Activated naive CD8-positive, alpha-beta T cell (primary cell): ENCODE measurements at regions not wholly inside any gene's neighbourhood (a gene's known extent, or its start where the extent isn't known, plus 50 kb on each side); places are given as distances from the start of the nearest gene placed in this dataset.

Source experiments
- H3K27ac Mint-ChIP-seq: one replicate; pipeline ENCODE4 v1.8.0; 2021; ENCODE audit warnings: mixed read lengths
- H3K27me3 Mint-ChIP-seq: one replicate; pipeline ENCODE4 v1.8.0; 2021; ENCODE audit warnings: mixed read lengths
- H3K36me3 Mint-ChIP-seq: one replicate; pipeline ENCODE4 v1.8.0; 2021; ENCODE audit warnings: mixed read lengths
- H3K4me1 Mint-ChIP-seq: one replicate; pipeline ENCODE4 v1.8.0; 2021; ENCODE audit warnings: low read depth, mixed read lengths
- H3K4me3 Mint-ChIP-seq: one replicate; pipeline ENCODE4 v1.8.0; 2021; ENCODE audit warnings: mild to moderate bottlenecking, mixed read lengths
- H3K9me3 Mint-ChIP-seq: one replicate; pipeline ENCODE4 v1.8.0; 2021; ENCODE audit warnings: low read depth, mixed read lengths

- H3K27ac Mint-ChIP-seq = no peak overlapping the region
- H3K27me3 Mint-ChIP-seq = no peaks in the 10 kb centered on the region
- H3K36me3 Mint-ChIP-seq = no peaks in the 10 kb centered on the region
- no peaks in the 10 kb centered on the region for H3K4me1 Mint-ChIP-seq
- H3K9me3 Mint-ChIP-seq = peaks cover 29% of the 10 kb centered on the region
- no peak overlapping the region for H3K4me3 Mint-ChIP-seq
Observed at GRCh38 chr5:23242891-23243290, 264.5 kb upstream of the PRDM9 start.

GRCh38 chr5:23235246-23235645 is 272.2 kb upstream of the PRDM9 start:
- Mint-ChIP-seq H3K9me3 (peaks cover 8% of the 10 kb centered on the region), H3K4me1 (no peaks in the 10 kb centered on the region), H3K27me3 (no peaks in the 10 kb centered on the region), H3K27ac (no peak overlapping the region), H3K36me3 (no peaks in the 10 kb centered on the region), H3K4me3 (no peak overlapping the region)

- Mint-ChIP-seq H3K4me3 (no peak overlapping the region), H3K27ac (no peak overlapping the region), H3K36me3 (no peaks in the 10 kb centered on the region), H3K27me3 (no peaks in the 10 kb centered on the region), H3K4me1 (no peaks in the 10 kb centered on the region), H3K9me3 (peaks cover 8% of the 10 kb centered on the region)
Observed at GRCh38 chr5:23234197-23234596, 273.2 kb upstream of the PRDM9 start.

GRCh38 chr5:23223846-23224245 is 283.6 kb upstream of the PRDM9 start:
- no peak overlapping the region for H3K27ac Mint-ChIP-seq
- no peaks in the 10 kb centered on the region for H3K36me3 Mint-ChIP-seq
- no peak overlapping the region for H3K4me3 Mint-ChIP-seq
- no peaks in the 10 kb centered on the region for H3K27me3 Mint-ChIP-seq
- H3K9me3 Mint-ChIP-seq = peaks cover 9% of the 10 kb centered on the region
- H3K4me1 Mint-ChIP-seq = no peaks in the 10 kb centered on the region

- Mint-ChIP-seq H3K9me3 (peaks cover 14% of the 10 kb centered on the region), H3K27me3 (no peaks in the 10 kb centered on the region), H3K36me3 (no peaks in the 10 kb centered on the region), H3K4me3 (no peak overlapping the region), H3K4me1 (no peaks in the 10 kb centered on the region), H3K27ac (no peak overlapping the region)
Observed at GRCh38 chr5:23221831-23222230, 285.6 kb upstream of the PRDM9 start.

- H3K36me3 Mint-ChIP-seq = no peaks in the 10 kb centered on the region
- no peaks in the 10 kb centered on the region for H3K4me1 Mint-ChIP-seq
- H3K27ac Mint-ChIP-seq = no peak overlapping the region
- H3K4me3 Mint-ChIP-seq = no peak overlapping the region
- H3K27me3 Mint-ChIP-seq = no peaks in the 10 kb centered on the region
- H3K9me3 Mint-ChIP-seq = peaks cover 13% of the 10 kb centered on the region
Observed at GRCh38 chr5:23217159-23217558, 290.2 kb upstream of the PRDM9 start.

GRCh38 chr5:23216345-23216744 is 291.1 kb upstream of the PRDM9 start:
- H3K9me3 Mint-ChIP-seq = peaks cover 17% of the 10 kb centered on the region
- H3K36me3 Mint-ChIP-seq = no peaks in the 10 kb centered on the region
- no peaks in the 10 kb centered on the region for H3K27me3 Mint-ChIP-seq
- H3K4me1 Mint-ChIP-seq = no peaks in the 10 kb centered on the region
- H3K27ac Mint-ChIP-seq = no peak overlapping the region
- no peak overlapping the region for H3K4me3 Mint-ChIP-seq

- peaks cover 6% of the 10 kb centered on the region for H3K9me3 Mint-ChIP-seq
- H3K27me3 Mint-ChIP-seq = no peaks in the 10 kb centered on the region
- H3K27ac Mint-ChIP-seq = no peak overlapping the region
- H3K4me3 Mint-ChIP-seq = no peak overlapping the region
- no peaks in the 10 kb centered on the region for H3K4me1 Mint-ChIP-seq
- no peaks in the 10 kb centered on the region for H3K36me3 Mint-ChIP-seq
Observed at GRCh38 chr5:23208959-23209431, 298.4 kb upstream of the PRDM9 start.

GRCh38 chr5:23204111-23204510 is 303.3 kb upstream of the PRDM9 start:
- Mint-ChIP-seq H3K27ac (no peak overlapping the region), H3K4me1 (no peaks in the 10 kb centered on the region), H3K4me3 (no peak overlapping the region), H3K36me3 (no peaks in the 10 kb centered on the region), H3K9me3 (peaks cover 8% of the 10 kb centered on the region), H3K27me3 (no peaks in the 10 kb centered on the region)

GRCh38 chr5:23169660-23170416 is 316.7 kb upstream of the CDH12 start:
- Mint-ChIP-seq H3K4me3 (no peak overlapping the region), H3K36me3 (no peaks in the 10 kb centered on the region), H3K27me3 (no peaks in the 10 kb centered on the region), H3K27ac (no peak overlapping the region), H3K9me3 (no peaks in the 10 kb centered on the region), H3K4me1 (no peaks in the 10 kb centered on the region)

GRCh38 chr5:23164971-23165370 is 311.8 kb upstream of the CDH12 start:
- H3K36me3 Mint-ChIP-seq = no peaks in the 10 kb centered on the region
- H3K9me3 Mint-ChIP-seq = peaks cover 7% of the 10 kb centered on the region
- no peak overlapping the region for H3K27ac Mint-ChIP-seq
- no peaks in the 10 kb centered on the region for H3K4me1 Mint-ChIP-seq
- no peak overlapping the region for H3K4me3 Mint-ChIP-seq
- no peaks in the 10 kb centered on the region for H3K27me3 Mint-ChIP-seq

- Mint-ChIP-seq H3K27me3 (no peaks in the 10 kb centered on the region), H3K4me1 (no peaks in the 10 kb centered on the region), H3K27ac (no peak overlapping the region), H3K4me3 (no peak overlapping the region), H3K36me3 (no peaks in the 10 kb centered on the region), H3K9me3 (peaks cover 7% of the 10 kb centered on the region)
Observed at GRCh38 chr5:23158179-23158578, 305.0 kb upstream of the CDH12 start.

GRCh38 chr5:23157716-23158115 is 304.6 kb upstream of the CDH12 start:
- H3K27ac Mint-ChIP-seq = no peak overlapping the region
- H3K4me3 Mint-ChIP-seq = no peak overlapping the region
- H3K9me3 Mint-ChIP-seq = peaks cover 7% of the 10 kb centered on the region
- H3K36me3 Mint-ChIP-seq = no peaks in the 10 kb centered on the region
- no peaks in the 10 kb centered on the region for H3K4me1 Mint-ChIP-seq
- H3K27me3 Mint-ChIP-seq = no peaks in the 10 kb centered on the region

GRCh38 chr5:23157169-23157568 is 304.0 kb upstream of the CDH12 start:
- Mint-ChIP-seq H3K4me3 (no peak overlapping the region), H3K27me3 (no peaks in the 10 kb centered on the region), H3K36me3 (no peaks in the 10 kb centered on the region), H3K27ac (no peak overlapping the region), H3K9me3 (peaks cover 7% of the 10 kb centered on the region), H3K4me1 (no peaks in the 10 kb centered on the region)

- no peak overlapping the region for H3K4me3 Mint-ChIP-seq
- H3K27me3 Mint-ChIP-seq = no peaks in the 10 kb centered on the region
Observed at GRCh38 chr5:23147625-23148024, 294.5 kb upstream of the CDH12 start.

GRCh38 chr5:23146183-23146582 is 293.0 kb upstream of the CDH12 start:
- no peak overlapping the region for H3K27ac Mint-ChIP-seq
- no peaks in the 10 kb centered on the region for H3K27me3 Mint-ChIP-seq
- H3K4me3 Mint-ChIP-seq = no peak overlapping the region
- no peaks in the 10 kb centered on the region for H3K36me3 Mint-ChIP-seq
- H3K9me3 Mint-ChIP-seq = peaks cover 10% of the 10 kb centered on the region
- no peaks in the 10 kb centered on the region for H3K4me1 Mint-ChIP-seq

More at GRCh38 chr5:23147625-23148024, 294.5 kb upstream of the CDH12 start:
- no peaks in the 10 kb centered on the region for H3K4me1 Mint-ChIP-seq
- no peak overlapping the region for H3K27ac Mint-ChIP-seq
- no peaks in the 10 kb centered on the region for H3K36me3 Mint-ChIP-seq
- H3K9me3 Mint-ChIP-seq = peaks cover 10% of the 10 kb centered on the region
